ENCODE measurements at regions not wholly inside any gene's neighbourhood (a gene's known extent, or its start where the extent isn't known, plus 50 kb on each side); places are given as distances from the start of the nearest gene placed in this dataset.

DNA sequence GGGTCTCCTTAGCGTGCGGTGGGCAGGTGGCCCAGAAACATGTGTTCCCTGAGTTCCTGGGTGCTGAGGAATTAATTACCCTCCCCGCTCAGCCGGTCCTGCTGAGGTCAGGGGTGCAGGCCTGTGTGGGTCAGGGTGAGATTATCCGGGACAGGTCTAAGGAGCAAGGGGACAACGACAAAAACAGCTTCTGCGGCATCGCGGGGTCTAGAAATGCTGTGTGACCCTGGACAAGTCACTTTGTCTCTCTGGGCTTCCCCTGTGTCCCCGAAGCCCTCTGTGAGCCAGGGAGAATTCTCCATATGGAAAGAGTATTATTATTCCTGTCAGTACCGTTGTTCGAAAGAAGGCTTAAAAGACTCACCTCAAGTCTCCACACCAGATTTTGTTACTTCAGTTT, 186.1 kb downstream of the MN1 start:
- DNase-seq = no peak

GRCh38 chr22:27616033-27616432, 185.5 kb downstream of the MN1 start:
- DNase-seq = no peak

DNA sequence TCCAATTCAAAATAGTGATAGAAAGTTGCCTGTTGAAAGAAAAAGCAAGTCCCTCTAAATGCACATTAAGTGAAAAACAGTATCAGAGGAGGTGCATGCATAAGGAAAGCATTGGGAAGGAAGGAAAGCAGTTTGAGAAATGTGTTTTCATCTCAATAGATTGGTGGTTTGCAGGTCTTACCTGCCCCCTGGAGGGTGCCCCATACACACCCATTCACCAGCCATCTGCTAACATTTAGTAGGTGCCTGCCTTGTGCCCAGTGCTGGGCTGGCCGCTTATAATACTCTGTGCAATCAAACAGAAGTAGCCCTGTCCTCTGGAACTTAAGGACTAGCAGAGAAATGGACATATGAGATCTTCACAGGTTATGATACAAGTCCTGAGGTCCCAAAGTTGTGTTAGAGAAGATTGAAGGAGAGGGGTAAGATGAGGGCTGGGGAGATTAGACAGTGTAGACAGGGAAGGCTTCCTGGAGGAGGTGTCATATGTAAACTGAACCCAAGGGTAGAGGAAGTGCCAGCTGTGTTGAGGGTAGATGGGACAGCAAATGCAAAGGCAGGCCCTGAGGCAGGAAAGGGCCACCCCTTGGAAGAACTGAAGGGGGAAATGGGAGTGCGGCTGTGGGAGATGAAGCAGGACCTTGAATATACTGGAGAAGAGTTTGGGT, 184.2 kb downstream of the MN1 start:
- no peak for DNase-seq

DNA sequence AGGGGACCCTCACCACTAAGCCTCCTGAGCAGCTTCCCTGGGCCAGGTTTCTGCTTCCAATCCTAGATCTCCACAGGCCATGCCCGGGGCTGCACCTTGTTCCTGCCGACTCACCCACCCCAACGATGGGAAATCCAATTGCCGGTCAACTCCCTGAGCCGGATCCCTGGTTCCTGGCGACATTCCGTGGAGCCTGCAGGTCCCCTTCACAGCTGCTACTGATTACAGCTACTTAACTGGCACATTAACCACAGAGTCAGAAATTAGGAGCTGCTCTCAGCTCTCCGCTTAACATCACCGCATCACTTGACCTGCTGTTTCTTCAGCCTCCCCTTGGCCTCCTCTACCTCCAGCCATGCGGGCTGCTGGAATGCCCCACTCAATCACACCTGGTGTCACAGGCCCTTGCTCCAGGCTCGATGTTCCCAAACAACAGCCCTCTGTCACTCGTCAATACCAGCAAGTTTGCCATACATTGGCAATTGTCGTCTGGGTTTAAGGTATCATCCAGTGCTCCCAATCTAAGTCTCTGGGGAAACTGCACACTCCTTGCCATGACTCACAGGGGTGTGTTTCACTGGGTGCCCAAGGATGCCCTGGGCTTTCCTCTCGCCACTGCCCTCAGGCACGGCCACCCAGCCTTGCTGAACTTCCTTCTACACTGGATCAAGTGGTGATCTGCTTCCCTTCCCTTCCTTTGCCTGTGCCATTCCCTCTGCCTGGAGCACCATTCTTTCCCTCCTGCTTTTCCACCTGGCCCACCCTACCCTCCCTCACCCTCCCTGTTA, 181.0 kb downstream of the MN1 start:
- no peak for DNase-seq

GRCh38 chr22:27621486-27622070, 180.0 kb downstream of the MN1 start:
- no peak for DNase-seq

- no peak for DNase-seq
These were observed 177.5 kb downstream of the MN1 start for GRCh38 chr22:27624042-27624441.

- DNase-seq = no peak
These were observed 176.9 kb downstream of the MN1 start for GRCh38 chr22:27624705-27625104.

- no peak for DNase-seq
These were observed 175.5 kb downstream of the MN1 start for GRCh38 chr22:27625769-27626674.

DNA sequence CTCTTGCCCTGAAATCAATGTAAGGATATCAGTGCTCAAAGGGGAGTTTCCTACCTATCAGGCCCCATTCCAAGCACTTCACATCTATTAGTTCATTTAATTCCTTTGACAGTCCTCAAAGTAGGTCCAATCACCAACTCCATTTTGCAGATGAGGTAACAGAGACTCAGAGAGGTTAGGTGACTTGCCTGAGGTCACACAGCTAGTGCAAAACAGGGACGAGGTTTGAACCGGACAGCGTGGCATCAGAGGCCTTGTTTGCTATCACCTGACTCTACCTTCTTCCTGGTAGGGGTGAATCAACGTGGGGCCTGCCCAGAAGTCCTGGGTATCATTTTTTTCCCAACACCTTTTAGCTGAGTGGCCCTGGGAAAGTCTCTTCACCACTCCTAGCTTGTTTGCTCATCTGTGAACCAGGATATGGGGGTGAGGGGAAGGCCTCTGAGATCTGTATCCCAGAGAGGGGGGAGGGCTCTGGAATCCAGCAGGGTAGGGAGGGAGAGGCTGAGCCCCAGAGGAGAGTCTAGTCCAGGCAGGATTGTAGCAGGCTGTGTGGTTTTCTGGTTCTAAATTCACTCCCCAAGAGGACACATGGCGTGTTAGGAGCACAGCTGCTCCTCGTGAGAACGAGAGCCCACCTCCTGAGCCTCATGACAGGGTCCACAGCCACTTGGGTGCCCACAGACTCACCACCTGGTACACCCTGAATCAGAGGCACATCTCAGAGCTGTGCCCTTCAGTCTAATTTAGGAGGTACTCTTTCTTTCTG, 174.7 kb downstream of the MN1 start:
- no peak for DNase-seq

- no peak for DNase-seq
These were observed 174.1 kb downstream of the MN1 start for GRCh38 chr22:27627444-27627833.

DNA sequence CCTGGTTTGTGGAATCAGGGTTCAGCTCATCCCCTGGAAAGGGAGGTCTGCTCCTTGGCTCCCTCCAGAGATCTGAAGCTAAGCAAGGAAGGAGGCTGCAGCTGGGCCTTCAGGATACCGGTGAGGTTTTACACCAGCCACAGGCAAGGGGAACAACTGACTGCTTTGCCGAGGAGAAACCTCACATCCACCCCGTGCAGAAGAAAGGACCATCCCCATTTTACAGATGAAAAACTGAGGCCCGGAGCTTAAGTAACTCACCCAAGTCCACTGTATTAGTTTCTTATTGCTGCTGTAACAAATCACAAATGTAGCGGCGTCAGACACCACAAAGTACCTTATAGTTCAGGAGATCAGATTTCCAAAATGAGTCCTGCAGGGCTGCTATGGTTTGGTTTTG, 173.7 kb downstream of the MN1 start:
- no peak for DNase-seq

DNA sequence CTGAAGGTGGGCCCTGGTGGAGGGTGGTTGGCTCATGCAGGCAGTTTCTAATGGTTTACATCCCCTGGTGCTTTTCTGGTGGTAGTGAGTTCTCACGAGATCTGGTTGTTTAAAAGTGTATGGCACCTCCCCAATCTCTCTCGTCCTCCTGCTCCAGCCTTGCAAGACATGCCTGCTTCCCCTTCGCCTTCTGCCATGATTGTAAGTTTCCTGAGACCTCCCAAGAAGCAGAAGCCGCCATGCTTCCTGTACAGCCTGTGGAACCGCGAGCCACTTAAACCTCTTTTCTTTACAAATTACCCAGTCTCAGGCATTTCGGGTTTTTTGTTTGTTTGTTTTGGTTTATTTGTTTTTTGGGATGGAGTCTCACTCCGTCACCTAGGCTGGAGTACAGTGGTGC, 173.2 kb downstream of the MN1 start:
- DNase-seq = no peak

DNA sequence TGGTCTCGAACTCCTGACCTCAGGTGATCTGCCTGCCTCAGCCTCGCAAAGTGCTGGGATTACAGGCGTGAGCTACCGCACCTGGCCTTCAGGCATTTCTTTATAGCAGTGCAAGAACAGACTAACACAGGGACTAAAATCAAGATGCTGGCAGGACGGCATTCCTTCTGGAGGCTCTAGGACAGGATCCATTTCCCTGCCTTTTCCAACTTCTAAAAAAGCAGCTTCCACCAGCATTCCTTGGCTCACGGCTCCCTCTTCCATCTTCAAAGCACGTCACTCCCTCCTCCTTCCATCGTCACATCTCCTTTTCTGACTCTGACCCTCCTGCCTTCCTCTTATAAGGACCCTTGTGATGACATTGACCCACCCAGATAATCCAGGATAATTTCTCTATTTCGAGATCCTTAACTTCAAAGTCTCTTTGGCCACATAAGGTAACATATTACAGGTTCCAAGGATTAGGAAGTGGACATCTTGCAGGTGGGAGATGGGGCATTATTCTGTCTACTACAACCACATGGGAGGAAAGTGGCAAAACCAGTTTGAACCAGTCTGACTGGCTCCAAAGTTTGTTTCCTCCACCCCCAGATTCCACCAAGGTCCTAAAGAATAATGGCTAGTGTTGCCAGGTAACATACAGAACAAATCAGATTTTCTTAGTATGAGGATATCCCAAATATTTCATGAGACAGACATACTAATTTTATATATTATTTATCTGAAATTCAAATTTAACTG, 172.5 kb downstream of the MN1 start:
- no peak for DNase-seq

DNA sequence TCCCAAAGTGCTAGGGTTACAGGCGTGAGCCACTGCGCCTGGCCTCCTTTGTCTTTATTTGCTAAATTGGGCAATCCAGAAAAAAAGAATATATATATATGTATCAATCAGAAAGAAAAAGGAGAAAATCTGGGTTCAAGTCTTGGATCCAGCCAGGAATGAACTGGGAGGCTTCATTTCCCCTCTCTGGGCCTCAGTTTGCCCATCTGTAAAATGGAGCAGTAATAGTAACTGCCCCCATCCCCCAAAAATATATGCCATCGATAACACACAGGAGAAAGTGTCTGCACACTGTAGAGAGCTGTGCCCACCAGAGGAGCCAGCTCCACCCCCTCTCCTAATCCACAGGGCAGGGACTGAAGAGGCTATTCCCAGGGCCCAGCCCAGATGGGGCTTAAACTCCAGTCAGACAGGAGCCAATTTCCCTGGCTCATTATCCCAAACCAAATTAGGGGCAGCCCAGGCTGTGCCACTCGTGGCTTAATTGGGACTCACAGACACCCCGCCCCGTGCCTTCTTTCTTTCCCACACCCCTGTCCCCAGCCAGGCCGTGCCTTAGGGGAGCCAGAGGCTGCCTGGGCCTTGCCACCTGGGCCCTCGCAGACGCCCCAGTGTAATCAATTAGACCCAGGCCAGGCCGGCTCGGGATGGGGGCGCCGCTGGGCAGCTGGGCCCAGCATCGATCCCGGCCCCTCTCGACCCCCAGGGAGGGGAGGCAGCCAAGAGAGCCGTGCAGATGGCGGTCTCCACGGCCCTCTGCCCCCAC, 171.5 kb downstream of the MN1 start:
- DNase-seq = no peak

DNA sequence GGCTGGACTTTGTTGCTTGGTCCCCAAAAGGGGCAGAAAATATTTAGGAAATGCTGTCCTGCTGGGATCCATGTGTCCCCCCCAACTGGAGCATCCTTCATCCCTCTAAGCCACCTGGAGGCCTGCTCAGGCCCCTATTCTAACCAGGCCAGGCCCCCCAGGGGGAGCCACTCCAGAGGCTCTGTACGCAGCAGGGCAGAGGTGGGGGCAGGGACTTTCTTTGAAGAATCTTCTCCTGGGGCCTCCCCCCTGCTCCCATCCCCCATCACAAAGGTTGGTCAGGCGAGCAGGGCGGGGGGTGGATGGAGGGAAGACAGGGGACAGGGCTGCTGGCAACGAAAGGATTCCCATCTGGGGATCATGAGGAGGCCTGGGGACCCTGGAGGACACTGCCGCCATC, 170.8 kb downstream of the MN1 start:
- no peak for DNase-seq

- DNase-seq = no peak
These were observed 169.9 kb downstream of the MN1 start for GRCh38 chr22:27631641-27632040.

GRCh38 chr22:27632451-27633295, 168.9 kb downstream of the MN1 start:
- no peak for DNase-seq

DNA sequence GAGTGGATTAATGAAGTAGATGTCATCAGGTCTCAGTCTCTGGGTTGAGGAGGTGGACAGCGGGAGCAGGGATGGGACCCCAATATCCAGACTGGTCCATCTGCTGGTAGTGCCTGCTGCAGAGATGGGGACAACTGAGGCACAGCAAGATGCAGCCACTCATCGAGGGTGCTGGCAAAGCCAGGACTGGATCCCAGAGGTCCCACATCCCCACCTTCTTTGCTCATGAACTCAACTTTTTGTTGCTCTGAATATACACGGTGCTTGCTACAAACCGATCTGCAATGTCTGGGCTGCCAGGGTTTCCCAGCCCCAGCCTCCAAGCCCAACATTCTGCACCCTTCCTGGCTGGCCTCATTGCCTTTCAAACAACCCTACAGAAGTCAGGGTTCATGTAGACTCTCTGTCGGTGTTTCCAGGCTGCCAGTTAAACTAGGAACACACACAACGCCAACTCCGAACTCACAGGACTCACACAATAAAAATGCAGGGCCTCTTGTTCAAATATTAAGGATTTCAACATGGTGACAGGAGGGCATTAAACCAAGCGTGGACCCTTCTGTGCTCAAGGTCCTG, 168.2 kb downstream of the MN1 start:
- DNase-seq = no peak

- DNase-seq = no peak
These were observed 167.4 kb downstream of the MN1 start for GRCh38 chr22:27634043-27634740.
